Liver (tissue), 3 donors: ENCODE measurements at regions not wholly inside any gene's neighbourhood (a gene's known extent, or its start where the extent isn't known, plus 50 kb on each side); places are given as distances from the start of the nearest gene placed in this dataset.

Experiments used
- CTCF ChIP-seq: fragments of 150-350 bp; IDR thresholded peaks from 2 replicates; pipeline ENCODE4 v1.5.1; 2017; ENCODE audit warnings: improper control_type of control experiment, low read depth, low read length; ENCODE audit not compliant: missing input control
- GABPA ChIP-seq, 2 donors: IDR thresholded peaks in 1 of 2; conservative IDR thresholded peaks in 1 of 2; 2 replicates each; pipeline ENCODE4 v1.6.1; 2016; ENCODE audit warnings: antibody characterized with exemption in 2 of 2, mild to moderate bottlenecking in 1 of 2, moderate library complexity in 1 of 2
- JUND ChIP-seq, 2 donors: IDR thresholded peaks; 2 replicates each; pipeline ENCODE4 v1.6.1; 2016; ENCODE audit warnings: antibody characterized with exemption in 2 of 2
- RXRA ChIP-seq, 2 donors: IDR thresholded peaks; 2 replicates each; pipeline ENCODE4 v1.6.1; 2017 to 2018; ENCODE audit warnings: antibody characterized with exemption in 2 of 2, mild to moderate bottlenecking in 1 of 2
- SP1 ChIP-seq: IDR thresholded peaks from 2 replicates; pipeline ENCODE4 v1.6.1; 2018; ENCODE audit warnings: antibody characterized with exemption, mild to moderate bottlenecking
- YY1 ChIP-seq: IDR thresholded peaks from 2 replicates; pipeline ENCODE4 v1.6.1; 2016; ENCODE audit warnings: antibody characterized with exemption, mild to moderate bottlenecking
- ZBTB33 ChIP-seq: IDR thresholded peaks from 2 replicates; pipeline ENCODE4 v1.6.1; 2016; ENCODE audit warnings: antibody characterized with exemption
- donor health status: healthy.
- donor health status: healthy.

- TF ChIP-seq CTCF (no peak), GABPA (IDR thresholded peaks at IDR 0.05 in 1 of 2, conservative IDR thresholded peaks at IDR 0.05 in 1 of 2) (no peak), ZBTB33 (no peak), SP1 (no peak), JUND (IDR thresholded peaks at IDR 0.05) (no peak), YY1 (no peak), RXRA (IDR thresholded peaks at IDR 0.05) (no peak)
Measured at GRCh38 chr3:176595307-176595706, 602.0 kb downstream of the TBL1XR1 start.
